HT-29 (cell line): ENCODE measurements at regions not wholly inside any gene's neighbourhood (a gene's known extent, or its start where the extent isn't known, plus 50 kb on each side); places are given as distances from the start of the nearest gene placed in this dataset.
A peak's percentile ranks its signal among the peaks of the same experiment; 100 is the strongest.

Source experiments
- DNase-seq: peaks from one replicate; pipeline ENCODE4 v3.0.0-alpha.2; 2015; ENCODE audit warnings: low spot score

GRCh38 chr4:167290678-167291077 is 56.4 kb upstream of the SPOCK3 start:
- peak; percentile 19 for DNase-seq

DNA sequence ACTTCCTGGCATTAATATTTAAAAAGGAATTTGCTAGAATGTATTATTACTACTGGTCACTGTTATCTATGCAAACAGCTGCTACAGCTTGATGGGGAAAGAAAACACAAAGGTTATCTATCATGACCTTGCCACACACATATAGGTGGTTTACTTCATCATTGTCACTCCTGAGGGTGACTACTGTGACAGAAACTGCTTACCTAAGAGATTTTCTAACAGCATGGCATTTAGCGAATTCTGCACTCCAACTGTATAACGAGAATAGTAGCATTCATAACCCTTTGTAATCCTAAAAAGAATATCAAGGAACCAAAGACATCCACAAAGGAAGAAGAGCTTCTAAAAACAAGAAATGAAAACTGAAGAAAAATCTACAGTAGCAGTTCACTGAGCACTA is 74.6 kb upstream of the SPOCK3 start:
- no peak for DNase-seq

- DNase-seq, result no peak
Measured at GRCh38 chr4:167321299-167321698, 87.0 kb upstream of the SPOCK3 start.

GRCh38 chr4:167339781-167340180 is 105.5 kb upstream of the SPOCK3 start:
- no peak for DNase-seq

- DNase-seq, result no peak
Measured at GRCh38 chr4:167359711-167360110, 125.4 kb upstream of the SPOCK3 start.

DNA sequence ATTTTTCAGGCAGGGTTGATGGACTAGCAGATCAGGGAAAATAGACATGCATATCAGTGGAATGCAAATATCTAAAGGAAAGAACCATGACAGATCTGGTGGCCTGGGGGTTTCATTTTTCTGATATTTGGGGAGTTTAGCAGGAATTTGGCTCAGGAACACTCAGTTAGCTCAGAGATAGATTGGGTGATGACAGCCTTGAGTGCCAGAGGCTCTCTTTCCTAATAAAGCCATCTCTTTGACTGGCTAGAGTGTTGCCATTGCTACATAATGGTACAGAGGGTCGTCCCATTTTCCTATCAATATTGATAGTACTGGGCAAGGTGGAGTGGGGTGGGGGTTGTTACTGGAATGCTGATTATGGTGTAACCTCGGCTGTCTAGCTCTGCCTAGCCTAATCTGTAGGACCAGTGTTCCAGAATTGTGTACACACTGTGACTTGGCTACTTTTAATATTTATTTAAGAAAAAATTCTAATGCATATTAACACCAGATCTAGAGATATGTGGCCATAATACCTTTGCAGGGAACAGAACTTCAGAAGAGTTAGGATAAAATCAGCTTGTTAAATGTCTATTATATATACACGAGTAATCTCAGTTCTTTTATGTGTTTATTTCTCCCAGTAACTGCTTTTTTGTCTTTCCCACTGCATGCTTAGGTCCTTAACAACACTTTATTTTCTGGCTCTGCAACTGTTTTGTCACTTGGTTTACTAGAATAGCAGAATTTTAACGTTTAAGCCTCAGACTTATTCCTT is 145.0 kb upstream of the SPOCK3 start:
- no peak for DNase-seq

GRCh38 chr4:167380964-167381363 is 146.7 kb upstream of the SPOCK3 start:
- no peak for DNase-seq

GRCh38 chr4:167383291-167383690 is 149.0 kb upstream of the SPOCK3 start:
- DNase-seq, result no peak

DNA sequence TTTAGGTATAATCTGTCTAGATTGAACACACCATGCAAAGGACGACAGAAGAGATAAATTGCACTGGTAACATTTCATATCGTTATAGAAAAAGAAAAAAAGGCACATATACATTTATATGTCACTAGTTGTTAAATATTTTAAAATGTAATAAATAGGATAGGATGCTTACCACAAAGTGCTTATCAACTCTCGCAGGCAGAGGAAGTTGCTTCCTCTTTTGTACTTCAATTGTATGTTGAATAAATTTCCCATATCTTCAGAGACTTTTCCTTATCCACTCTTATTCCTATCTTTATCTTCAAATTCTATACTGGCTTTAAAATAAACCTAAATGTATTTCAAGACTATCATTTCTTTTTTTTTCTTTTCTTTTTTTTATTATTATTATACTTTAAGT is 163.3 kb upstream of the SPOCK3 start:
- DNase-seq, result no peak

DNA sequence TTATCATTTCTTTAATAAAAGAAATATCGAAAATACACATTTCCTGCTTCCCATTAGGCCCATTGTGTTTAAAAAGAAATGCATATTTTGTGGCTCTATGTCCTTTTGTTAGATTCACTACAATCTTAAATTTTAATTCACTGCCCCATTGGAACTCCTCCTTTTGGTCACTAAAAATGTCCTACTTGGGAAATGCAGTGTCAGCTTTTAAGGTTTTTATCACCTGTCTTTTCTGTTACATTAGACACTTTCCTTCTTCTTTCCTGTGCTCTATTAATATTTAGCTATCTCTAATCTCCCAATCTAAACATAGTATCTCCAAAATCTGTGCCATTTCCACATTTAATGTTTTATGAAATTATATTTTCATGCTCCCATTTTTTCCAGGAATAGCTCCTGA is 164.9 kb upstream of the SPOCK3 start:
- no peak for DNase-seq

DNA sequence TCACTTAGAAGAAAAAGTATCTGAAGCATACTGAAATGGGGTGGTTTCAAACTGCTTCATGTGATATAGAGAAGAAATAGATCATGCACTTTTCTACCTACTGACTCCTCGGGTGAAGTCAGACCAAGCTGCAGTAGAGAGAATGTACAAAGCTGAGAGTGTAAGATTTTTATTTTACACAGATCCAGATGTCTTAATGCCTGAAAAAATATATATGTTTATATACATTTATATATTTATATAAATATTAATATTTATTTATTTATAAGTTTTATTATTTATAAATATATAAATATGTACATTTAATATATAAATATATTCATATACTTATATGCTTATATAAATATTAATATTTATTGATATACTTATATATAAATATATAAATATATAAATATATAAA is 171.9 kb upstream of the SPOCK3 start:
- DNase-seq, result no peak

DNA sequence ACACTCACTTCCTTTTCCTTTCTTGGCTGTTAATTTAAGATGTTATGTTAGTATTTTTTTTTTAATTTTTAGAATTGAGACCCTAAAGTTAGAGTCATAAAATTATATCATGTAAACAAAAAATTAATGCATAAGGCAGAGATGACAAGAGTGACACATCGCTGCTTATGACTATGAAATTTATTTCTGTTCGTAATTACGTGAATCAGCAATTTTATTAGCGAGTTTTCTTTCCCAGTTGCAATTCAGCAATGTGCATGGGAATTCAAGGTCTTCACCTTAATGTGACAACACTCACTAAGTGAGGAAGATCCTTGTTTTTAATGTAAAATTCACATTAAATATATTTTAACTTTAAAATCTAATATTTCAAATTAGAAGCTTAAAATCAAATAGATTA is 181.2 kb upstream of the SPOCK3 start:
- no peak for DNase-seq

DNA sequence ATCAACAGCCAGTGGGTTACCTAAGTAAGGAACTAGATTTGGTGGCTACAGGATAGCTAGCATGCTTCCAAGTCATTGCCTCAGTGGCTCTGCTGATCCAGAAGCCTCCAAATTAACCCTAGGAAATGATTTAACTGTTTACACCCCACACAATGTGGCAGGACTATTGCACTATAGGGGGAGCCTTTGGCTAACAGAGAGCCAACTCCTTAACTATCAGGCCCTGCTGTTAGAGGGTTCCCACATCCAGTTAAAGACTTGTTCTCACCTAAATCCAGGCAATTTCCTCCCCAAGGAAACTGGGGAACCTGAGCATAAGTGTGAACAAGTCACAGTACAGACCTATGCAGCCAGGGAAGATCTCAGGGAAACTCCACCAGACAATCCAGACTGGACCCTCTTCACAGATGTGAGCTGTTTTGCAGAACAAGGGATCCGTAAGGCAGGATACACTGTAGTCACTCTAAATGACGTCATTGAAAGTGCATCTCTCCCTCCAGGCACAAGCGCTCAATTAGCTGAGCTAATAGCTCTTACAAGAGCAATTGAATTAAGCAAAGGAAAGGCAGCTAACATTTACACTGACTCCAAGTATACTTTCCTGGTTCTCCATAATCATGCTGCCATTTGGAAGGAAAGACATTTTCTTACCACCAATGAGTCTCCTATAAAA is 185.3 kb upstream of the SPOCK3 start:
- DNase-seq, result no peak

DNA sequence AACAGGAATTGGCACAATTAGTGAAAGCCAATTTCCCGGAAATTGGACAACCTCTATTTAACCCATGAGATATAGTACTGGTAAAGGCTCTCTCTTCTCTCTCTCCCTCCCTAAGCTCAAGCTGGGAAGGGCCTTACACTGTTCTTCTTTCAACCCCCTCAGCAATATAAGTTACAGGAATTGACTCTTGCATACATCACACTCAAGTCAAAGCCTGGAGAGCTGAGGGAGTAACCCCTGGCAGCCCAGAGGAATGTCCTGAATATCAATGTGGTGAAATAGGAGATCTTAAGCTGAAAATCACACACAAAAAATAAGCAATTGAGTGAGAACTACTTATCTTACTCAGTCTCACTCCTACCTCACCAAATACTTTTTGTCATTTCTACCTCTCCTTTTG is 186.9 kb upstream of the SPOCK3 start:
- no peak for DNase-seq

GRCh38 chr4:167424341-167425256 is 190.3 kb upstream of the SPOCK3 start:
- DNase-seq, result no peak

DNA sequence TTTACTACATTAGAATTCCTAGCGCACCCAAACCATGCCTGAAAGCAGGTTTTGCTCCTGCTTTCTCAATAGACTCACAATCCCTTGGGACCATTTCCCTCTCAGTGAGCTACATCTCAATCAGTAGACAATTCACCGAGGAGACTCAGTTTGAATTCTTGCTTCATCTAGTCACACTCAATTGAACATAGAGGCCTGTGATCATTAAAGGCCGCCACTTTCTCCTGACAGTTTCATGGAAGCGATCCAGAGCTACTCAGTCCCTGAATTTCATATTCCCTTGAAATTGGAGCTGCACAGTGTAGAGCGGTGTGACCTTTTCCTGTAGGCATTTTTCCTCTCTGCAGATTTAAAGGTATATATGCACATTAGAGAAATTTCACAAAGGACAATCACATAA is 193.9 kb upstream of the SPOCK3 start:
- no peak for DNase-seq

DNA sequence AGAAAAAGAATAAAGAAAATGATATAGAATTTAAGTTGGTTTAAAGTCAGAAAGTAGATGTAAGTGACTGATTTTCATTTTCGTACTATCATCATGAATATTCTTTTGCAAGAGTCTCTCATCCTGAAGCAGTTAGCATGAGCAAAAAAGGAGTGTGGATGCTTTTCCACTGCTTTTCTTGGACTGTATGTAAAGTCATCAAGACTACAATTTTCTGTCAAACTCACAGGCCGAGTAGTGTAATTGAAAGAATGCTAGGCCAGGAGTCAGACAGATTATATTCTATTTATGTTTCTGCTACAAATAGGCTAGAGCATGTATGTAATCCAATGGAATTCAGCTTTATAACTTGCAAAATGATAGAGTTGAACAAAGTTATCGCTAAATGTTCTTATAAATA is 197.1 kb upstream of the SPOCK3 start:
- DNase-seq, result no peak

- DNase-seq, result no peak
Measured at GRCh38 chr4:167435786-167436185, 201.5 kb upstream of the SPOCK3 start.

GRCh38 chr4:167443841-167444240 is 209.5 kb upstream of the SPOCK3 start:
- DNase-seq, result no peak

DNA sequence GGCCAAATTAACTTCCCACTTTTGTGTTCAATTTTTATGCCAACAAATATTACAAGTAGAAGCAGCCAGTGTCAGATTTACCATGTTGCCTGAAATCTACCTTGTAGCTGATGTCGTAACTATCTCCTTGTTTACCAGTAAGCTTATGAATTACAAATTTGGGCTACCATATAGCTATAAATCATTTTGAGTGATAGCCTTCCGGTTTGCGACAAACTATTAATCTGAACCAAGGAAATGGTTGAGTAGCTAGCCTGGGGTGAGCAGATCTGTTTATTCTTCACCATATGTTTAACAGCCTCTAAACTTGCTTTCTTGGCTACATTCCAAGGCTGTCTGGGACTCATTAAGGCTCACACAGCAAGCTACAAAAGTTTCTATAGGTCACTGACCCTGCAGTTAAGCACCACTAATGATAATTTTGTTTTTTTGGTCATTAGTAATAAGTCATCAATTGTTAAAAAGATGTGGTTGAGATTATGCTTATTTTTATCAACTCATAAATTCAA is 218.7 kb upstream of the SPOCK3 start:
- DNase-seq, result no peak

DNA sequence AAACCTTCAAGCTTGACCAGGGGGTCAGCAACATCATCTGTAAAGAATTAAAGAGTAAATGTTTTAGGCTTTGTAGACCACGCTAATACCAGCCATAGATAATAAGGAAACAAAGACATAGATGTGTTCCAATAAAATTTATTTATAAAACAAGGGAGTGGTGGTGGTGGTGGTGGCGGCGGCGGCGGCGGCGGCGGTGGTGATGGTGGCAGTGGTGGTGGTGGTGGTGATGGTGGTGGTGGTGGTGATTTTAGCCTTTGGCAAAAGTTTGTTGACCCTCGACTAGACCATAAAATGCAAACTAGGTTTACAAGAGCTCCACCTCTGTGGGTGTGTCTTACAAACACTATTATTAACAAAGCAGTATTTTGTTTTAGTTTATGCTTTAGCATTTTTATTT is 222.3 kb upstream of the SPOCK3 start:
- DNase-seq, result no peak

GRCh38 chr4:167469436-167469835 is 235.1 kb upstream of the SPOCK3 start:
- no peak for DNase-seq
